ENCODE measurements at regions not wholly inside any gene's neighbourhood (a gene's known extent, or its start where the extent isn't known, plus 50 kb on each side); places are given as distances from the start of the nearest gene placed in this dataset.
"Not testable (repeated sequence)": the region's sequence is repeated elsewhere in the genome, so short reads cannot be mapped to it uniquely, and the experiment has no call there.

DNA sequence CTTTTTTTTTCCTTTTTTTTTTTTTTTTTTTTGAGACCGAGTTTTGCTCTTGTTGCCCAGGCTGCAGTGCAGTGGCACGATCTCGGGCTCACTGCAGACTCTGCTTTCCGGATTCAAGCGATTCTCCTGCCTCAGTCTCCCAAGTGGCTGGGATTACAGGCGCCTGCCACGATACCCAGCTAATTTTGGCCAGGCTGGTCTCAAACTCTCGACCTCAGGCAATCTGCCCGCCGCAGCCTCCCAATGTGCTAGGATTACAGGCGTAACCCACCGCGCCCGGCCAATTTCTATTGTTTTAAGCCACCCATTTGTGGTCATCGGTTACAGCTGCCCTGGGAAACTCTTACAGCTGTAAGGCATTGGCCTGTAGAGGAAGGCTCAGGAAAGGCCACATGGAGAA, 617.7 kb downstream of the GABRG2 start:
- 89% methylated on average over 15 of the region's 15 CpGs for WGBS
- no peak overlapping the region for H3K4me3 ChIP-seq (ENCODE audit: low read length)
- no peaks in the 10 kb centered on the region for H3K9me3 ChIP-seq (ENCODE audit: control insufficient read depth, low read length)
- no peak overlapping the region for H3K27ac ChIP-seq (ENCODE audit: low read length)
- no peak for ATAC-seq
- no peak for DNase-seq
- no peaks in the 10 kb centered on the region for H3K27me3 ChIP-seq (ENCODE audit: control insufficient read depth, insufficient read depth)
- H3K4me1 ChIP-seq (ENCODE audit: control insufficient read depth, insufficient read depth, low read length): no peaks in the 10 kb centered on the region
- intact Hi-C loops (cut with DNase I): no loop called here

GRCh38 chr5:162696272-162696671, 628.7 kb downstream of the GABRG2 start:
- H3K27ac ChIP-seq (ENCODE audit: low read length); H3K9me3 ChIP-seq (ENCODE audit: control insufficient read depth, low read length); H3K27me3 ChIP-seq (ENCODE audit: control insufficient read depth, insufficient read depth); DNase-seq; ATAC-seq; H3K4me3 ChIP-seq (ENCODE audit: low read length); intact Hi-C loops (cut with DNase I); H3K4me1 ChIP-seq (ENCODE audit: control insufficient read depth, insufficient read depth, low read length): not testable (repeated sequence)
- 77% methylated on average over 5 of the region's 5 CpGs for WGBS

DNA sequence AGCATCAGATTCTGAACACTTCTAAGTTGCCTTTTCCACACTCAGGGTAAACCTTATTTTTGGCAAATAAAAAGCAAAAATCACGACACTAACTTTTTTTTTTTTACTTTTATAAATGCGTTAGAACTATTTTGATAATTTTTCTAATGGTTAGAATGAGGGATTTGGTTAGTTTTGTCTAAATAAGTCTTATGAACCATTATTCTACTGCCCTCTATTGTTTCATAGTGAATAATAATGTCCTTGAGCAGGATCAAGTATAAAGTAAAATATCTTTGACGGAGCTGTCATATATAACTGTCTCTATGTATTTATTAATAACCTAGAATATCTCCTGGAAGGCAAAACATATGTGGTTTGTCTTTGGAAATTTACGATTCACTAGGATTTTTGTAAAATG, 631.8 kb downstream of the GABRG2 start:
- intact Hi-C loops (cut with DNase I): no loop called here
- H3K4me1 ChIP-seq (ENCODE audit: control insufficient read depth, insufficient read depth, low read length): no peaks in the 10 kb centered on the region
- no peaks in the 10 kb centered on the region for H3K27me3 ChIP-seq (ENCODE audit: control insufficient read depth, insufficient read depth)
- no peak for ATAC-seq
- no peak overlapping the region for H3K4me3 ChIP-seq (ENCODE audit: low read length)
- H3K27ac ChIP-seq (ENCODE audit: low read length): no peak overlapping the region
- 51% methylated on average over 4 of the region's 4 CpGs for WGBS
- DNase-seq: no peak
- no peaks in the 10 kb centered on the region for H3K9me3 ChIP-seq (ENCODE audit: control insufficient read depth, low read length)

- ATAC-seq (no peak), DNase-seq (no peak)
- Histone ChIP-seq H3K4me3 (ENCODE audit: low read length) (no peak overlapping the region), H3K27me3 (ENCODE audit: control insufficient read depth, insufficient read depth) (no peaks in the 10 kb centered on the region), H3K27ac (ENCODE audit: low read length) (no peak overlapping the region), H3K4me1 (ENCODE audit: control insufficient read depth, insufficient read depth, low read length) (no peaks in the 10 kb centered on the region), H3K9me3 (ENCODE audit: control insufficient read depth, low read length) (no peaks in the 10 kb centered on the region)
- intact Hi-C loops (cut with DNase I): no loop called here
- WGBS: 62% methylated on average over 2 of the region's 2 CpGs
Measured at GRCh38 chr5:162703914-162704313, 636.3 kb downstream of the GABRG2 start.

- Histone ChIP-seq H3K4me1 (ENCODE audit: control insufficient read depth, insufficient read depth, low read length) (no peaks in the 10 kb centered on the region), H3K9me3 (ENCODE audit: control insufficient read depth, low read length) (no peaks in the 10 kb centered on the region), H3K27me3 (ENCODE audit: control insufficient read depth, insufficient read depth) (no peaks in the 10 kb centered on the region), H3K27ac (ENCODE audit: low read length) (no peak overlapping the region), H3K4me3 (ENCODE audit: low read length) (no peak overlapping the region)
- intact Hi-C loops (cut with DNase I): no loop called here
- DNase-seq (no peak), ATAC-seq (no peak)
- 67% methylated on average over 4 of the region's 4 CpGs for WGBS
Measured at GRCh38 chr5:162711244-162711643, 643.7 kb downstream of the GABRG2 start.

DNA sequence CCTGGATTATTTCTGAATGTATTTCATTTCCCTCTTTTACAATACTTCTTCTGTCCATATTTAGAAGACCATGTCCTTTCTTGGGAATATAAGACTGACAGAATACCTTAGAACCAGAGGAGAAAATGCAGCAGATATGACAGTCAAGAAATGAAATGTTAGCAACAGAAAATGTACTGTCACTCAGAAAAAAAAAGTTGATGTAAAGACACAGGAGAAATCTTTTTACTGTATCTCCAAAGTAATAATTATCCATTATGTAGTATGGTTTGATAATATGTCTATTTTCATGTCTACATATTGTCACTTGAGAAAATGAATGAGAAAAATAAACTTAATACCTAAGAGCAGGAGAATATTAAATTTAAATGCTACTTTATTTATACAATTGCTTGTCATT, 652.1 kb downstream of the GABRG2 start:
- intact Hi-C loops (cut with DNase I): no loop called here
- no peak overlapping the region for H3K4me3 ChIP-seq (ENCODE audit: low read length)
- ATAC-seq: no peak
- no peaks in the 10 kb centered on the region for H3K4me1 ChIP-seq (ENCODE audit: control insufficient read depth, insufficient read depth, low read length)
- DNase-seq: no peak
- H3K27me3 ChIP-seq (ENCODE audit: control insufficient read depth, insufficient read depth): no peaks in the 10 kb centered on the region
- H3K9me3 ChIP-seq (ENCODE audit: control insufficient read depth, low read length): no peaks in the 10 kb centered on the region
- no peak overlapping the region for H3K27ac ChIP-seq (ENCODE audit: low read length)

GRCh38 chr5:162721125-162721524, 653.6 kb downstream of the GABRG2 start:
- ATAC-seq: no peak
- no peak overlapping the region for H3K4me3 ChIP-seq (ENCODE audit: low read length)
- no peaks in the 10 kb centered on the region for H3K27me3 ChIP-seq (ENCODE audit: control insufficient read depth, insufficient read depth)
- WGBS: 39% methylated on average over 1 of the region's 1 CpG
- intact Hi-C loops (cut with DNase I): no loop called here
- no peaks in the 10 kb centered on the region for H3K4me1 ChIP-seq (ENCODE audit: control insufficient read depth, insufficient read depth, low read length)
- no peak overlapping the region for H3K27ac ChIP-seq (ENCODE audit: low read length)
- no peak for DNase-seq
- H3K9me3 ChIP-seq (ENCODE audit: control insufficient read depth, low read length): no peaks in the 10 kb centered on the region

GRCh38 chr5:162752612-162753011, 684.8 kb upstream of the CCNG1 start:
- Histone ChIP-seq H3K4me1 (ENCODE audit: control insufficient read depth, insufficient read depth, low read length) (no peaks in the 10 kb centered on the region), H3K4me3 (ENCODE audit: low read length) (no peak overlapping the region), H3K27me3 (ENCODE audit: control insufficient read depth, insufficient read depth) (no peaks in the 10 kb centered on the region), H3K27ac (ENCODE audit: low read length) (no peak overlapping the region), H3K9me3 (ENCODE audit: control insufficient read depth, low read length) (no peaks in the 10 kb centered on the region)
- DNase-seq (no peak), ATAC-seq (no peak)
- intact Hi-C loops (cut with DNase I): no loop called here
- 73% methylated on average over 3 of the region's 3 CpGs for WGBS

- DNase-seq (no peak), ATAC-seq (no peak)
- Histone ChIP-seq H3K27me3 (ENCODE audit: control insufficient read depth, insufficient read depth) (no peaks in the 10 kb centered on the region), H3K4me1 (ENCODE audit: control insufficient read depth, insufficient read depth, low read length) (no peaks in the 10 kb centered on the region), H3K27ac (ENCODE audit: low read length) (no peak overlapping the region), H3K4me3 (ENCODE audit: low read length) (no peak overlapping the region), H3K9me3 (ENCODE audit: control insufficient read depth, low read length) (no peaks in the 10 kb centered on the region)
- intact Hi-C loops (cut with DNase I): no loop called here
- 51% methylated on average over 5 of the region's 5 CpGs for WGBS
Measured at GRCh38 chr5:162762119-162762518, 675.3 kb upstream of the CCNG1 start.

DNA sequence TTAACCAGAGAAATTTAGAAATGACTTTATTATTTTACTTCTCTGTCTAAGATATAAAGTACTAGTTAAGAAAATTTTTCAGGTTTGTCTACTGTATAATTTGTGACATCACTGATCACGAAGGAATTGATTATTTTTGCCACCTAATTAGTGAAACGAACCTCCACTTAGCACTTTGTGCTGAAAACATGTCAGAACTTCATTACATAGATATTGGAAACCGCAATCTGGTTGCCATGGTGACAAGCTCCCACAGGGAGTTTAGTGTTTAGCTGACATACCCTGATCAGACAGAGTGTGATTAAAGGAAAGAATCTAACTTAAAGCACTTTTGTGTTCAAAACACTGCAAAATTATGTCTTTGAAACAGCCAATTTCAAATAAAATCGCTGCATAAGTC, 668.4 kb upstream of the CCNG1 start:
- no peak overlapping the region for H3K4me3 ChIP-seq (ENCODE audit: low read length)
- H3K27me3 ChIP-seq (ENCODE audit: control insufficient read depth, insufficient read depth): no peaks in the 10 kb centered on the region
- DNase-seq: no peak
- WGBS: 25% methylated on average over 4 of the region's 4 CpGs
- no peak overlapping the region for H3K27ac ChIP-seq (ENCODE audit: low read length)
- H3K4me1 ChIP-seq (ENCODE audit: control insufficient read depth, insufficient read depth, low read length): no peaks in the 10 kb centered on the region
- intact Hi-C loops (cut with DNase I): no loop called here
- no peak for ATAC-seq
- H3K9me3 ChIP-seq (ENCODE audit: control insufficient read depth, low read length): no peaks in the 10 kb centered on the region

- H3K9me3 ChIP-seq (ENCODE audit: control insufficient read depth, low read length): no peaks in the 10 kb centered on the region
Measured at GRCh38 chr5:162785673-162786072, 651.7 kb upstream of the CCNG1 start.

DNA sequence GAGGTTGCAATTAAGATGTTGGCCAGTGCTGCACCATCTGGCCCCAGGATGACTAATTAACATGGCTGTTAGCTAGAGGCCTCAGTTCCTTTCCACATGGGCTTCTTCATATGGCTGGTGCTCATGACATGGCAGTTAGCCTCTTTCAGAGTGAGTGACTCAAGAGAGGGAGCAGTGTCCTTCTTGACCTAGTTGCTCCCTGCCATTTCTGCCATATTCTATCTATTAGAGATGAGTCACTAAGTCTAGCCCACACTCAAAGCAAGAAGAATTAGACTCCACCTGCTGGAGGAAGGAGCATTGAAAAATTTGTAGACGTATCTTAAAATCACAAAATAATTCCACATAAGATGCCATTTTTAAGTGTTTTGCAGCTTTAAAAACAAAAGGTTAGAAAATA, 651.2 kb upstream of the CCNG1 start:
- Histone ChIP-seq H3K4me1 (ENCODE audit: control insufficient read depth, insufficient read depth, low read length) (no peaks in the 10 kb centered on the region), H3K9me3 (ENCODE audit: control insufficient read depth, low read length) (no peaks in the 10 kb centered on the region), H3K27ac (ENCODE audit: low read length) (no peak overlapping the region), H3K4me3 (ENCODE audit: low read length) (no peak overlapping the region), H3K27me3 (ENCODE audit: control insufficient read depth, insufficient read depth) (no peaks in the 10 kb centered on the region)
- intact Hi-C loops (cut with DNase I): no loop called here
- DNase-seq (no peak), ATAC-seq (no peak)
- WGBS: 83% methylated on average over 1 of the region's 1 CpG

More at GRCh38 chr5:162785673-162786072, 651.7 kb upstream of the CCNG1 start:
- Histone ChIP-seq H3K27me3 (ENCODE audit: control insufficient read depth, insufficient read depth) (no peaks in the 10 kb centered on the region), H3K4me1 (ENCODE audit: control insufficient read depth, insufficient read depth, low read length) (no peaks in the 10 kb centered on the region), H3K4me3 (ENCODE audit: low read length) (no peak overlapping the region), H3K27ac (ENCODE audit: low read length) (no peak overlapping the region)
- intact Hi-C loops (cut with DNase I): no loop called here
- ATAC-seq (no peak), DNase-seq (no peak)
- 77% methylated on average over 1 of the region's 1 CpG for WGBS
